K562 (cell line): ENCODE measurements at regions not wholly inside any gene's neighbourhood (a gene's known extent, or its start where the extent isn't known, plus 50 kb on each side); places are given as distances from the start of the nearest gene placed in this dataset.

Source experiments
- AFF1 ChIP-seq, 2 experiments: fragments of 450-650 bp; IDR thresholded peaks; 2 replicates each; pipeline ENCODE4 v1.6.1; 2018; ENCODE audit warnings: mild to moderate bottlenecking in 2 of 2, low read depth in 1 of 2; ENCODE audit not compliant: partially characterized antibody in 2 of 2
- HOXB6 ChIP-seq: fragments of 250-450 bp; sonication (Bioruptor Pico); IDR thresholded peaks from 2 replicates; pipeline ENCODE4 v1.5.1; 2022; ENCODE audit warnings: mild to moderate bottlenecking, borderline replicate concordance
- IRF2 ChIP-seq: sonication (generic); formaldehyde crosslinking; IDR thresholded peaks from 2 replicates; pipeline ENCODE4 v1.8.1; 2022; ENCODE audit warnings: mild to moderate bottlenecking, missing genetic modification reagents
- KLF13 ChIP-seq: fragments of 450-650 bp; IDR thresholded peaks from 2 replicates; pipeline ENCODE4 v1.6.1; 2016; ENCODE audit warnings: missing genetic modification characterization, low read depth, mild to moderate bottlenecking, missing compliant biosample characterization, moderate library complexity, borderline replicate concordance
- ZNF280B ChIP-seq: fragments of 250-450 bp; sonication (Bioruptor Pico); IDR thresholded peaks from 2 replicates; pipeline ENCODE4 v1.5.1; 2021; ENCODE audit warnings: mild to moderate bottlenecking
- ZNF507 ChIP-seq: conservative IDR thresholded peaks from 2 replicates; pipeline ENCODE4 v1.6.1; 2017; ENCODE audit warnings: missing genetic modification characterization, missing compliant biosample characterization
- ZNF695 ChIP-seq: fragments of 450-650 bp; formaldehyde crosslinking; IDR thresholded peaks from 2 replicates; pipeline ENCODE4 v1.4.0; 2020; ENCODE audit warnings: mild to moderate bottlenecking, moderate library complexity

DNA sequence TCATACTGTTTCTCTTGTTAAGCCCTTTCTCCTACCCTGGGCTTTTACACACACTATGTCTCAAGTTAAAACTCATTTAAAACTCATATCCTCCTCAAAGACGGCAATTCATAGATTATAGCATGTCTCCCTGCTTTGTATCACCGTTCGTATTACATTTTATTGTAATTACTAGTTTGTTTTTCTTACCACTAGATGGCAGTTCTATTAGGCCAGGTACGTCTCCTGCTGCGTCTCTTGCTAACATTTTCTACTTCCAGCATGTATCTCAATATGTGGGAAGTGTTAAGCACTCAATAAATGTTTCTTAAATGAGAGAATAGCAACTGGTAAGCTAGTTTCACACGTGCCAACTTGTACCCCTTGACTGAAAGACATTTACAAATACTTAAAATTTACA is 450.3 kb upstream of the PCDH7 start (continued):
- TF ChIP-seq AFF1 (IDR thresholded peaks at IDR 0.05; ENCODE audit: low read depth in 1 of 2, partially characterized antibody in 2 of 2) (no peak), ZNF280B (CRISPR knock-in tag) (no peak), ZNF507 (tag) (no peak), ZNF695 (CRISPR knock-in tag) (no peak), KLF13 (tag) (no peak), HOXB6 (CRISPR knock-in tag) (no peak), IRF2 (CRISPR knock-in tag) (no peak)
